MCF 10A (cell line): ENCODE measurements at regions not wholly inside any gene's neighbourhood (a gene's known extent, or its start where the extent isn't known, plus 50 kb on each side); places are given as distances from the start of the nearest gene placed in this dataset.

Source experiments
- BruUV-seq: library from RNA; stranded (reverse); fragments of 400-500 nt; replicated peaks from 2 replicates; lab custom pipeline; 2021; lab: Mats Ljungman, UMichigan
- CTCF ChIA-PET: fragments of 300-600 bp; sonication (Branson Sonifier 250); formaldehyde crosslinking; extraction: SDS; loops from one replicate; lab custom pipeline; 2021; ENCODE audit warnings: antibody characterized with exemption, inconsistent platforms; lab: Yijun Ruan, JAX
- POLR2A ChIA-PET: fragments of 300-600, 350-650 bp; sonication (Branson Sonifier 250); formaldehyde crosslinking; extraction: SDS; loops from one replicate; lab custom pipeline; 2020; ENCODE audit warnings: antibody characterized with exemption, inconsistent platforms; lab: Yijun Ruan, JAX
- DNase-seq: peaks from one replicate; pipeline ENCODE4 v3.0.0-alpha.2; 2018; ENCODE audit not compliant: unreplicated experiment
- H3K27ac Mint-ChIP-seq: one replicate; pipeline ENCODE4 v1.8.0; 2022; ENCODE audit warnings: mild to moderate bottlenecking, low read depth, mixed read lengths; ENCODE audit not compliant: unreplicated experiment
- H3K27me3 Mint-ChIP-seq: one replicate; pipeline ENCODE4 v1.8.0; 2022; ENCODE audit warnings: mixed read lengths; ENCODE audit not compliant: insufficient read depth, unreplicated experiment
- H3K36me3 Mint-ChIP-seq: one replicate; pipeline ENCODE4 v1.8.0; 2022; ENCODE audit warnings: mild to moderate bottlenecking, moderate library complexity, mixed read lengths; ENCODE audit not compliant: insufficient read depth, unreplicated experiment
- H3K4me1 Mint-ChIP-seq: one replicate; pipeline ENCODE4 v1.8.0; 2022; ENCODE audit warnings: mixed read lengths; ENCODE audit not compliant: insufficient read depth, unreplicated experiment
- H3K4me3 Mint-ChIP-seq: one replicate; pipeline ENCODE4 v1.8.0; 2022; ENCODE audit warnings: mild to moderate bottlenecking, moderate library complexity, mixed read lengths; ENCODE audit not compliant: unreplicated experiment
- H3K9me3 Mint-ChIP-seq: one replicate; pipeline ENCODE4 v1.8.0; 2022; ENCODE audit warnings: mixed read lengths; ENCODE audit not compliant: unreplicated experiment
- CTCF ChIP-seq: fragments of 200-600 bp; IDR thresholded peaks from one replicate; pipeline ENCODE4 v1.8.0; 2022; ENCODE audit warnings: antibody characterized with exemption, mild to moderate bottlenecking; ENCODE audit not compliant: unreplicated experiment
- intact Hi-C: fragments of 100-400 bp; cut with micrococcal nuclease; formaldehyde crosslinking; loops from 2 replicates; pipeline ENCODE4 v1.14.1; 2022

GRCh38 chr10:33414841-33415240 is 80.4 kb upstream of the NRP1 start:
- Mint-ChIP-seq H3K36me3 (no peaks in the 10 kb centered on the region), H3K4me1 (peaks cover 20% of the 10 kb centered on the region), H3K27me3 (no peaks in the 10 kb centered on the region), H3K27ac (no peak overlapping the region), H3K9me3 (no peaks in the 10 kb centered on the region), H3K4me3 (no peak overlapping the region)
- BruUV-seq, result no TSS peak
- ChIA-PET POLR2A (no interaction called here), CTCF (no interaction called here)
- intact Hi-C loops, result no loop called here
- DNase-seq, result no peak
- TF ChIP-seq CTCF, result no peak

DNA sequence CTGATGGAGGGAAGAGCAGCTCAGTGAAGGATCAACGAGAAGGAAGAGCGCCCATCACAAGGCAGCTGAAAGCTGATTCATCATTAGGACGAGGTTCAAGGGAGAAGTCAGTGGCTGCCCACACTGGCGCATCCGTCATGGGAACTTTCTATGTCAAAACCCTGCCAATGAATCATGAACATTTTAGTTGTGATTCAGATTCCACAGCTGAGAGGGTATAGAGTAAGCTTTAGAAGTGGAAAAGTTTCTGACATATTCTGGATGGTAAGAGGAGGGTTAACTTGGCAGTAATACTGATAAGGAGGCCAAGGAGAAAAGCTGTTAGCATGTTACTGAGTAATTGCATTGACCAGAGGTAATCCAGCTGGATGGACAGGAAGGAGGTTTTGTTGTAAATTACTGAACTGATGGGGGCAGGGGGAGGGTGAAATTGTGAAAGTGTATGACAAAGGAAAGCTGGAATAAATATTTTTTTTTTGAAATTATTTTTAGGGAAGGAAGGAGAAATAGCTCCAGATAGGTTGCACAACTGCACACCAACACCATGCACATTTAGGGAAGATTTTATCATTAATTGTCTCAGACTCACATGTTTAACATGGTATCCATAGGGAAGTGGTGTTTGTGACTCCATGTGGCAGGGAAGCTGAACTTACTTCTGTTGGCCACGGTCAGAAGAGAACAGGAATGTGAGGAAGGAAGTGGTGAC is 78.3 kb upstream of the NRP1 start:
- peak; percentile 86 for DNase-seq
- Mint-ChIP-seq H3K4me3 (no peak overlapping the region), H3K9me3 (no peaks in the 10 kb centered on the region), H3K4me1 (peaks cover 20% of the 10 kb centered on the region), H3K27me3 (no peaks in the 10 kb centered on the region), H3K27ac (peak overlapping the region; percentile 52), H3K36me3 (no peaks in the 10 kb centered on the region)
- BruUV-seq, result no TSS peak
- CTCF ChIA-PET, result interaction anchor here (0.6 to 1.4 kb wide), 3 partner anchors 24 to 1226 kb away, joined by 3 read pairs; no protein-coding TSS in a partner anchor
- no peak for TF ChIP-seq CTCF
- intact Hi-C loops, result loop anchor here (2.0 kb wide), 2 partner anchors 46 to 78 kb away; partner anchors contain the start of gene NRP1
- POLR2A ChIA-PET, result interaction anchor here (0.7 to 1.2 kb wide), 2 partner anchors 8 to 319 kb away, joined by 3 read pairs; no protein-coding TSS in a partner anchor

DNA sequence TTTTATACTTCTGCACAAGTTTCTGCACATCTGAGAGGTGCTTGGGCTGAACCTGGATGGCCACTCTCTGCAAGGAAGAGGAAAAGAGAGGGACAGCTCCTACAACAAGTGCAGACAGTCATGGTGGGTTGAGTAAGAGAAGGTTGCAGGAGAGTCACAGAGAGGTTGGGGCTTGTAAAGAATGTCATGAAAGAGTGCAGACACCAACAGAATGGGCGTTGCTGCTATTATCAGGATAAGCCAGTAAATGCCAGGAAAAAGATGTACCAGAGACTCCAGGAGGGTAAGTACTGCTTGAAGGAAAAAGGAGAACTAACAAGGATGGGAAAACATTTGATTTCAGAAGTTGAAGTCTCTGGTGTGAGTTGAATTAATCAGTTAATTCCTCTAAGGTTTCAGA is 77.8 kb upstream of the NRP1 start:
- Mint-ChIP-seq H3K4me3 (no peak overlapping the region), H3K36me3 (no peaks in the 10 kb centered on the region), H3K9me3 (no peaks in the 10 kb centered on the region), H3K27me3 (no peaks in the 10 kb centered on the region), H3K27ac (peak overlapping the region; percentile 52), H3K4me1 (peaks cover 20% of the 10 kb centered on the region)
- ChIA-PET POLR2A (interaction anchor here (1.2 kb wide), 1 partner anchor 9 kb away, joined by 3 read pairs; no protein-coding TSS in a partner anchor), CTCF (interaction anchor here (0.6 to 1.4 kb wide), 3 partner anchors 24 to 1227 kb away, joined by 3 read pairs; no protein-coding TSS in a partner anchor)
- no TSS peak for BruUV-seq
- TF ChIP-seq CTCF, result no peak
- intact Hi-C loops, result loop anchor here (2.0 kb wide), 2 partner anchors 45 to 77 kb away; partner anchors contain the start of gene NRP1
- peak; percentile 0 for DNase-seq

- H3K4me1 Mint-ChIP-seq, result peaks cover 20% of the 10 kb centered on the region
- no peaks in the 10 kb centered on the region for H3K9me3 Mint-ChIP-seq
- intact Hi-C loops, result no loop called here
- H3K36me3 Mint-ChIP-seq, result no peaks in the 10 kb centered on the region
- DNase-seq, result no peak
- no peak overlapping the region for H3K27ac Mint-ChIP-seq
- CTCF ChIA-PET, result no interaction called here
- POLR2A ChIA-PET, result no interaction called here
- no peak for TF ChIP-seq CTCF
- BruUV-seq, result no TSS peak
- H3K27me3 Mint-ChIP-seq, result no peaks in the 10 kb centered on the region
- H3K4me3 Mint-ChIP-seq, result no peak overlapping the region
Observed at GRCh38 chr10:33410860-33411234, 76.4 kb upstream of the NRP1 start.
